ENCODE measurements at regions not wholly inside any gene's neighbourhood (a gene's known extent, or its start where the extent isn't known, plus 50 kb on each side); places are given as distances from the start of the nearest gene placed in this dataset.
"Not testable (repeated sequence)": the region's sequence is repeated elsewhere in the genome, so short reads cannot be mapped to it uniquely, and the experiment has no call there.

DNA sequence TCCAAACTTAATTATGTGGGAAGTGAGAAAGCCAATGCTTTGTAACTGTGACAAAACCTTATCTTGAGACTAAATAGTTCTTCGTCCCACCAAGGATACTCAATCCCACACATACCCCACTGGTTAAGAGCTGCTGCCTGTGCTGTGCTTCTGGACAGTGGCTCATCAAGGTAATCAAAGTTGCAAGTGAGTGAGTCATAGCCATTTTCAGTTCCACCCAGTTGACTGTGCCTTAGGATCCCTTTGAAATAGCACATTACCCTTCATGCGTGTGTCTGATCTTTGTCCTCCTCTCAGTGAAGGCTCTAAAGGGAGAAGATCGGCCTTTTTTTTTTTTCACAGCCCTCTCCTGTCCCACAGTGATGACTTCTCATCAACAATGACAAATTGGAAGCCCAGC lies 706.0 kb upstream of the AUTS2 start:
- DNase-seq = no peak

DNA sequence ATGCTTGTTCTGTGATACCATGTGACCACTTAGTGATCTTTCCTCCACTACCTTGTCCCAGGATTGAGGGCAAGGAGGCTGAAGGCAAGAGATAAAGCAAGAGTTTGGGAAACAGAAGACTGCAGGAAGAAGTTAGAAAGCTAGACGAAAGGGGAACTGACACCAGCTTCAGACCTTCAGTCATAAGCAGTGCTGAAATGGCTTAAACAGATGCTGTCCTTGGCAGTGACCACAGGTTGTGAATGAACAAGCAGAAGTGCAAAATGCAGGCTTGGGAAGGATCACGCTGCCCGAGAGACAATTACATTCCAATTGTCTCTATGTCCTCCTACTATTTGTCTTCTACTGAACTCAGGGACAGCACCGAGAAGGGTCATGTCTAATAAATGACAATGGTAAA lies 704.9 kb upstream of the AUTS2 start:
- DNase-seq = no peak

DNA sequence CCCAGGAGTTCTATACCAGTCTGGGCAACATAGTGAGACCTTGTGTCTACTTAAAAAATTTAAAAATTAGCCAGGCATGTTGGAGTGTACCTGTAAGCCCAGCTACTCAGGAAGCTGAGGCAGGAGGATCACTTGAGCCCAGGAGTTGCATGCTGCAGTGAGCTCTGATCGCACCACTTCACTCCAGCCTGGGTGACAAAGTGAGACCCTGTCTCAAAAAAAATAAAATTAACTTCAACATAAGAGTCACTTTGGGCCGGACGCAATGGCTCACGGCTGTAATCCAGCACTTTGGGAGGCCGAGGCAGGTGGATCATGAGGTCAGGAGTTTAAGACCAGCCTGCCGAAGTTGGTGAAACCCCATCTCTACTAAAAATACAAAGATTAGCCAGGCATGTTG lies 699.1 kb upstream of the AUTS2 start:
- not testable (repeated sequence) for DNase-seq

DNA sequence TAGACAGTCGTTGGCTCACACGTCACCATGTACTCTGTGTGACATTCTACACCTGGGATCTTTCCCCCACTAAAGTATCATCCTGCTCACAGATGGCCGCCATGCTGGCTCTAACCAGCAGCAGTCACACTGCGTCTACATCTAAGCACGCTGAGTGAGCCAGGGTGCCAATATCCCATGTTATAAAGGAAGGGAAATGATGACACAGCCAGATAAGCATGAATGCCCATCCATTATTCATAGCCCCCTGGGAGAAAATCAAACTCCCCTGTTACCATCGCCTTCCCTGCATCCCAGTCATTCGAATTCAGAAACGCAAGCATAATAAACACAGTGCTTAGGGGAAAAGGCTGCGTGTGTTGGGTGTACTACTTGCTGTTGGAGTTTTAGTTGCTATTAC lies 698.2 kb upstream of the AUTS2 start:
- no peak for DNase-seq

DNA sequence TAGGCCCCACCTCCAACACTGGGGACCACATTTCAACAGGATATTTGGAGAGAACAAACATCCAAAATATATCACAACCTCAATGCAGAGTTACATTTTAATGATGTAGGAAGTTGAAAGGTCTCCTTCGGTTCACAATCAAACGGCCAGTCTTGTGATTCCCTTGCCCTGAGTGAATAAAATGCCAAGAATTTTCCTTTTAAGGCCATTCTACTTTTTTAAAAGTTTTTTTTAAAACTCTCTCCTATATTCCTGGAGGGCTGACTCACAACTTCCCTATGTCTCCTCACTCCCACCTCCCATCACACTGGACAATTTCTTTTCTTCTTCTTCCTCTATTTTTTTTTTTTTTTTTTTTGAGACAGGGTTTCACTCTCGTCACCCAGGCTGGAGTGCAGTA lies 693.6 kb upstream of the AUTS2 start:
- DNase-seq = no peak

DNA sequence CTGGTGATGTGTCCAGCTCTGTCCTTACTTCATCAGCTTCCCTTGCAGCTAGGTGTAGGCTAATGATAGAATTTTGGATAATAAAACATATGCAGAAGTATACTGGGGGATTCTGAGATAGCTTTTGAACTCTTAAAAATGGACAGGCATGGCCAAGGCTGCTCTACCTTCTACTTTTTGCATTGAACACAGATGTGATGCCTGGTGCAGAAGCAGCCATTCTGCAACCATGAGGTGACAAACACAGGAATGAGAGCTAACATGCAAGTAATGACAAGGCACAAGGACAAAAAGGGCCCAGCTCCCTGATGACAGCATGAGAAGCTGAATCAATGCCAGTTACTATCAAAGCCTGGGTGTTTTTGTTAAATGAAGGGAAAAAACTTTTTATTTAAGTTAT lies 686.5 kb upstream of the AUTS2 start:
- DNase-seq = no peak

DNA sequence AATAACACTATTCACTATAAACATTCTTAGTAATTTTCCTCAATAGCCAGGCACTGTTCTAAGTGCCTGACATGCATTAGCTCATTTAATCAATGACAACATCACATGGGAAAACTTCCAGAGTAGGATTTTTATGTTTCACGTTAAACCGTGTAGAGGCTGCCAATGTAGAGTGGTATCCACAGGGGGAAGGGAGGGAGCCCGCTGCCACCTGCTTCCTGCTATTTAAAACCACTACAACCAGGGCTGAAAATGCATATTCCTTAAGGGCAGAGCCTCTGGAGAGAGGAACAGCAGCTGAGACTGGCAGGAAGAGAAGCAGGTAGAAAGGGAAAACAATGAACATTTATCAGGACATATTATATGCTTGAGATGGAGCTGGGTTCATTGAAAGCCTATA lies 684.3 kb upstream of the AUTS2 start:
- peak; percentile 18 for DNase-seq

DNA sequence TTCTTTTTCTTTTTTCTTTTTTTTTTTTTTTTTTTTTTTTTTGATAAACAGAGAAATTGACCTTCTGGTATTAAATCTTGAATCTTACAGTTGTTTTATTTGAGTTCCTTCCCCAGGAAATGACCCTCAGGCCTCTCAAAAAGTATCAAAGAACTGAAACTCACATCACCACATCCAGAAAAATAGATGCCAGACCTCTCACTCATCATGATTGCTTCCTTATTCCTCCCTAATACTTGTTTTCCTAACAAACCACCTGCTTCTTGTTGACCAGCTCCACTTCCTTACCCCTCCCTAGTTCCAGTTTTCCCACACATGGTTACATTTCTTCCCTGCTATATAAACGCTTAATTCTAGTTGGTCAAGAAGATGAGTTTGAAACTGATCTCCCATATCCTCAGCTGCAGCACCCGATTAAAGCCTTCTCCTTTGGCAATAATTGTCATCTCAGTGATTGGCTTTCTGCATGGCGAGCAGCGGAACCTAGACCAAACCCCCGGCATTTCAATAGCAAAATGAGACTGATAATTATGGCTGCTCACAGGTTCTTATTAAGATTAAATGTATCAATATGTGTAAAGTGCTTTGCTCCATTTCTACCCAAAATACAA lies 681.1 kb upstream of the AUTS2 start:
- no peak for DNase-seq

DNA sequence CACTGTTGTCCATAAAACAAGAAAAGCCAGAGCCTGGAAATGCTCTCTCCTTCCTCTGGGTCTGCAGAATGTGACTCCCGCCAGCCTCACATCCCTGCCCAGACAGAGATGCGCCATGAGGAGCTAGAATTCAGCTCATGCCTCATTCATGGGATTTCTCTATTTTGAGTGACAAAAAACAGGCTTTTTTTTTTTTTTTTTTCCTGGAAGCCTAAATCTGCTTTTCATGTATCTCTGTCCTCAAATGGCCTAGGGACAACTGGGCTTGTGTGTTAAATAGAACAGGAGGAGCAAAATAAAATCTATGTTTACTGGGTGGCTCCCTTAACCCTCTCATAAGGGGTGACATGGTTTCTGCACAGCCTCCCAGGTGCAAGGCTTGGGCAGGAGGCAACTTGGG lies 679.7 kb upstream of the AUTS2 start:
- DNase-seq = no peak

DNA sequence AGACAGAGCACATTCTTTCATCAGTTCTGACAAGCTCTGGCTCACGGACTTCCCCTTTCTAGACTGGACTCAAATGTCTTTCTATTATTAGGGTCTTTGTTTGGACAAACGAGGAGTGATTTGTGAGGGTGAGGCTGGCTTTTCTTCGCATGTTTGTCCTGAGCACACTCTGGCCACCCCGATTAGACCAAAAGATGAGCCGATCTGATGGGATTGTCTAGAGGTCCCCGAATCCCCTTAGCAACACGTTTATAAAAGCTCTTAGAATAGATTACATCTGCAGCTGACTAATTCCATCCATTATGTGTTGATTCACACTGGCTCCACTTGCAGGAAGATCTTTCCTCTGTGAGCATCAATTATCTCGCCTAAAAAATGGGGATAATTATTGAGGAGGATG lies 675.4 kb upstream of the AUTS2 start:
- DNase-seq = peak; percentile 91

DNA sequence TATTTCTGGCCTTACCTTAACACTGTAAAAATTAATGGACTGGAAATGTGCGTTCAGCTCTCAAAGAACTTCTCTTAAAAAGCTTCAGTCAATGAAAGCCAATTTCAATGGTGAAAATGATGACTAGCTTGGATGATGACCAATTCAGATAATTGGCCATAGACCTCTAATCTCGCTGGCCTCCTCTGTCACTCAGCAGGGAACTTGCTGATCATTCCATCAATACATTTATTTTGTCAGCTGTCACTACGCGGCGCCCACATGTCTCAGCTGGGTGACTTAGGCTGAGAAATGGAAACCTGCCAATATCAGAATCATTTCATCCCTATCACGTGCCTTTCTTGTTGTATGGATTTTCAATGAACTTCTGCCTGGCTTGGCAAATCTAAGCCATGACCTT lies 673.0 kb upstream of the AUTS2 start:
- peak; percentile 96 for DNase-seq

DNA sequence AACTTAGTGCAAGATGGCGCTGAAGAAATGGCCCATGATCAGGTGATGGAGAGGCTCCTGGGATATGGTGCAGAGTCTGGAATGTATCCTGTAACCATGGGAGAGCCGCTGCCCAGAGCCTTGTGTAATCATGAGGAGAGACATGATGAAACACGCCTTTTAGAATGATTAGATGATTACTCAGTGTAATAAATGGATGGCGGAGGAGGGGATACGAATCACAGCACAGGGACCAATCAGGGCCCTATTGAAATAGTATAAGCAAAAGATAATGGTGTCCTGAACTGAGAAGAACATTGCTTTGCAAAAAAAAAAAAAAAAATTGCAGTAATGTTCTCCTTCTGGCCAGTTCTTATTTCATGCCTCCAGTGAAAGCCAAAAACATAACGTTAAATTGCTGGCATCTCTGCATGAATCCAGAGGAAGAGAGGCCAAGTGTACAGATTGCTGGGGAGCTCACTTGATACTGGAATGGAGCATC lies 668.5 kb upstream of the AUTS2 start:
- peak; percentile 66 for DNase-seq

DNA sequence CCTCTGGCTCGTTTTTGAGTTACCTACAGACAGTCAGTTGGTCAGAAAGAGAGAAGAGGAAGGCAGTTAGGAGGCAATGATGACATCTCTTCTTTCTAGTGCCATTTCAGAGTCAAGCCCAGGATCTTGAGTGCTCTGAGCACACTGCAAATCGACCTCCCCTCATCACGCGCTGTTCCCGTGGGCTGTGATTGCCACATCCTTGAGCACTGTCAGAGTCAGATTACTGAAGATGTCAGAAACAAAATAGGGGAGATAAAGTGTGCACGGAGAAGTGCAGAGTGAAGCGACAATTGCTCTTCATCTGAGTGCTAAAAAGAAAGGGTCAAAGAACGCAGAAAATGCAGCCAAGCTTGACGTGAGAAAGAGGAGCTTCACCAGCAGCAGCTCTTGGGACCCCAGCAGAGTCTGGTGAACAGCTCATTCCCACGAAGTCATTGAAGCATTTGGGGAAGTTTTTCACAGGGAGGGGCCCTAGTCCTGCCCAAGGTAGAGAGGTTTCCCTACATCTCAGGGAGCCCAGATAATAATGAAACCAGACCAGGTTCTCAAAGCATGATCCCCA lies 661.7 kb upstream of the AUTS2 start:
- DNase-seq = no peak

DNA sequence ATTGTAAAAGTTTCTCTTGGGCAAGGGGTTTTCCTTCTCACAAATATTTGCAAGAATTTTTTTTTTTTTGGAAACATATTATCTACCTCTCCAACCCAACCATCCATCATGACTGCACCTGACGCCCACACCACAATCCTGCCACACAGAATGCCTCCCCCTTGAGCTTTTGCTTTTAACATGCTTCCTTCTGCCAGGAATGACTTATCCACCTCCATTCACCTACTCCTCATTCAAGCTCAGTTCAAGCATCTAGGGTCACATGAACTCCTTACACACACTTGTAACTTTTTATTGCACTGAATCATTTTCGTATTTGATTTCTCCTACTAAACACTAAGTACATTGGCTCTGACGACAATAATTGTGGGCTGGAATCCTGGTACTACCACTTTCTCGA lies 660.1 kb upstream of the AUTS2 start:
- no peak for DNase-seq

DNA sequence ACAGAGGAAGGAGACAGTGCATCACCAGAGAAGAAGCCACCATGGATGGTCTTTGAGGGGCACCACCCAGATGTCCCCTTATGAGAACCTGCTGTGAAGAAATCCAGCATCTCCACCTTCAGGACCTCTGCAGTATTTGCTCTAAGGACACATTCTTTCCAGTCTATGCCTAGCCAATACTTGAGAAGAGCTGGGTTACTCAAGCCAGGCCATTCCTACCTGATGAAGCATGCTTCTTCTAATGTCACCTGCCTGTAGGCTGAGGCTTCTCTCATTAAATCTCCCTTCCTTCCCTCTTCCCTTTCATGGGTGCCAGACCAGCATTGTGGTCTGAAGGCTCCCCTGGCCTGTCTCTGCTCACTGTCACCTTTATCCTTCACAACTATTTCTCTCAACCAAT lies 654.5 kb upstream of the AUTS2 start:
- no peak for DNase-seq

DNA sequence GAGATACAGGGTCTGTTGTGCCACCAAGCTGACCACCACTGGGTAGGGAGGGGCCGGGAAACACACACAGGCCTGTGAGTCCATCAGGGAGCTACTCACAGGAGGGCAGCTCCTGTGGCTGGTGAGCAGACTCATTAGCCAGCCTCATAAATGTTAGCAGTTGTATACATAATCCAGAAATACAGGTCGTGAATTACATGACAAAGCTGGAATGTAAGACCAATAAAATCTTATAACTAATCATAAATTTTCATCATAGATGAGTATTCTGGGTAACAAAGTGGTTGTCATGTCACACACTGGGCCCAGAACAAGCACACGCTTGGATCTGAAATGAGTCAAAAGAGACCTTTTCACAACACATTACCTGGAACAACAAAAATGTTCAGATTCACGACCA lies 642.6 kb upstream of the AUTS2 start:
- DNase-seq = no peak

DNA sequence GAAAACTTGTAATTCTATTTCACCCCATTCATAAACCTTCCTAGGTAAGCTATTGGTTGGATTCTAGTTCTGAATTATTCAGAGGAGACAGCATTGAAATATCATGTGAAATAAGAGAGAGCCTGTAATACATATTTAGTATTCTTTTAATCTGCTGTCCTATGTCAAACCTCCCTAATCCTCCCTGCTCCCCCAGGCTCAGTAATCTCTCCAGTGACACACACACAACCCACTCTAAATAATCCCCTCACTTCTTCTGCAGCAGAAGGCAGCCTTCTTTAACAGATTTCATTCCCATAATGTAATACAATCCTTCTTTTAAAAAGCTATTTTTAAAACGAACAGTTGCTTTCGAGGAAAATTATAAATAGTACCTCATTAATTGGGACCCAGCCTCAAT lies 639.7 kb upstream of the AUTS2 start:
- DNase-seq = no peak

DNA sequence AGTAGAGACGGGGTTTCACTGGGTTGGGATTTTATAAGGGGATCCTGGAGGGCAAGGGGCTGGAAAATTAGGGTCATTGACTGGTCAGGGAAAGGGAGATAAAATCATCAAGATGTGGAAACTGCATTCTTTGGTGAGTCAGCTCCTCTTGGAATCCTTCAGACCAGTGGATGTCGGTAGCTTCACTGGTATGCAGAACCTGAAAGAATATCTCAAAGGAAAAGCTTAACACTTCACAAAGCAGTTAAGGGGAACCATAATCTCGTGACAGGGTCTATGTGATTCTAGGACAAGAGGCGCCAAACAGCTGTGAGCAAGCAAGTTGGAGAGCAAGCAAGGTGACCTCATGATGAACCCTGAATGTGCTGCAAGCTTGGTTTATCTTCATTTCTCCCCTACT lies 634.7 kb upstream of the AUTS2 start:
- no peak for DNase-seq

DNA sequence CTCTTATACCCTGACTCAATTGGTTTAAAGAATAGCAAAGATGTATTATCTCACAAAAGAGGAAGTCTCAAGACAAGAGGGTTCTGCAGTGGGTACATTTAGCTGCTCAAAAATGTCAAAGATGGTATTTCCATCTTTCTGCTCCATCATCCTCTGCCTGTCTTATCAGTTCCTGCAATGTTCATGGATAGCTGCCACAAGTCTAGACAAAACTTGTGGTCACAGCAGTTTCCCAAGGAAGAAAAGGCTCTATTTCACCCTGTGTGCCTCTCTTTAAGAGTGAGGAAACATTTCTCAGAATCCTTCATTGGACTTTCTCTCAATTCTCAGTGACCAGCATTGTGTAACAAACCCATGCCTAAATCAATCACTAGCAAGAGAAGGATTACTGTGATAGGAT lies 634.2 kb upstream of the AUTS2 start:
- no peak for DNase-seq

DNA sequence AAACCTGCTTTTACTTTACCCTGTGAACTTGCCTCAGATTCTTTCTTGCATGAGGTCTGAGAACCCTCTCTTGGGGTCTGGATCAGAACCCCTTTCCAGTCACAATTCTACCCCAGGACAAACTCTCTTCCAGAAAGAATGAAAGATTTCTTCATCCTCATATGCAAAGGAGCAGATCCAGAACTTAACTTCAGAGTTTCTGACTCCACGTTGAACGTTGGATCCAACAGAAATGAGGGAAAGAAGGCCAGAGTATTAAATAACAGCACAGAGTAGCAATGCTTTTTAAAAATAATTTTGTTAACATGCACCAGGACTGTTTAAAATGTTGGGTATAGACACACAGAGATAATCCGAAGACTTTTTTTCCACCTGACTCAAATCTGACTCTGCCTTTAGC lies 632.9 kb upstream of the AUTS2 start:
- DNase-seq = no peak

DNA sequence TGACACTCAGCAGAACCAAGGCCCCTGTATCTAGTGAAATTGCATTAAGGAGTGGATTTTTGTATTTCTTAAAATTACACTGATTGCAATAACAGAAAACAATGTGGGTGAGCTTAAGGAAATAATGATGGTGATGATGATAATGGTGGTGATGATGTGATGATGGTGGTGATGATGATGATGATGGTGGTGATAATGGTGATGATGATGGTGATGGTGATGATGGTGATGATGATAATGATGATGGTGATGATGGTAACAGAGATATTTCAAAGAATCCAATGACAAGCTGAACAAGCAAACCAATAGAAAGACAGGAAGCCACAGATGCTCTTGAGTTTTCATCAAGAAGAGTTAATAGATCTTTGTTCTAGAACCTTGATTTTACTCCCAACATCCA lies 630.7 kb upstream of the AUTS2 start:
- no peak for DNase-seq

DNA sequence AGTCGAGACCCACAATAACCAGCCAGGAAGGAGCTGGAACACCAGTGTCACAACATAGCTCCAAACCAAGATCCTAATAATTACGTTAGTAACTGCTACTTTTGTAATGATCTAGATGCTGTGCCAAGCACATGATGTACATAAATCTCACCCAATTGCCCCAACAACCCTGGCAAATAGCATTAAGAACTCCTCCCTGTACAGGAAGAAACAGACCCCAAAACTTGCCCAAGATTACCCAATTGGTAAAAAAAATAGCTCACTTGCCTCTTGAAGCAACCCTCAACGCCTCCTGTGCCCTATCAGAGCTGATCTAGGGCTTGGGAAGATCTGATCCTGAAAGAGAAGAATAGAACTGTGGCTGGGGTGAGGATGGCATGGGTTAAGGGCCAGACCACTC lies 628.7 kb upstream of the AUTS2 start:
- DNase-seq = no peak

DNA sequence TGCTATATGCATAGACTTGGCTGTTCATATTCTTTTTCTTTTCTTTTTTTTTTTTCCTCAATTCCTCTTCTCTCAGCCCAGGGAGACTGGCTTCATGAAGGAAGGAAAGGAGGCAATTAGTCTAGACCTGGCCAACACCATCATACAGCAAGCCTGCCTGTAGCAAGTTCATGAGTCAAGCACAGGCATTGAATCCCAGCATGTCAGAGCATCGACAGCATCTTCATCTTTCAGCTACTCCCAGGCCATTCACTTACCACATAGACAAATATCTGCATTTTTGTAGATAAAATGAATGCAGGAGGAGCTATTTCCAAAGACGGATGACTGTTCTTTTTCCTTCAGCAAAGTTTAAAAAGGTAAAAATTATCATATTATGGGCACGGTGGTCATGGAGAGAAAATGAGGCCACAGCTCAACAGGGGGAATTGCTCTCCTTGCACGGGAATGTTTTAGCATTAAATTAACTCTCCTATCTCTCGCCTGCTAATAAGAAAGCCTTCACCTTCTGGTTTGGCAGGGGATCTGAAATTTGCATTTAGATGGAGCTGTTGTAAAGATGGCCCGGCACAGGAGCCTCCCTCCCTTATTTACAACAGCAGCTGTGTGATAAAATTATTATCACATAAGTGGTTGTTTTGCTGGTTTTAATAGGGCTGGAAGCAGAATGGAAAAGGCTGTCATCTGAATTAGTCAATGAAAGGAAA lies 626.5 kb upstream of the AUTS2 start:
- no peak for DNase-seq

DNA sequence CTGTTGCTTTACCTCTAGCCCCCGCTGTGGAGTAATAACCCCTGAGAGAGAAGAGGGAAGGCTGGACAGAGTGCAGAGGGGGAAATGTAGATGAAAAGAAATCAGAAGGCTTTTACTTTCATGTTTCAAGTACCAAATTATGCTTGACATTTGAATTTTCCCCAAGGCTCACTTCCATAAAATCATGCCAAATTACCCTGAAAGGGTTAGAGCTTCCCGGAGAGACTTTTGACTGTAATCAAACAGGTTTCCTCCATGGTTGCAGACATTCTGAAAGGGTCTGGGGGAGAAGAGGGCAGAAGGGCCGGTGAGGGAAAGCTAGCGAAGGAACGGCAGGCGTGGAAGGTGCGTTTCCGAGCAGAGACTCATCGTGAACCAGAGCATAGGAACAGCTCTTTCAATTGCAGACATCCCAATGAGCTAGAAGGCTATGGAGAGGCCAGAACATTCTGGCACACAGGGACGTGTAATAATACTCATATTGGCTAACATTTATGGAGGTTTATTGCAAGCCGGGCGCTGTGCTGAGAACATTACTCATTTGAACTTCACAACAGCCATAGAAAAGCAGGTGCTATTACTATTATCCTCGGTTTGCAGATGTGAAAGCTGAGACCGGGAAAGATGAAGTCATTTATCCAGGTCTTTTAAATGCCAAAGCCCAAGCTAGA lies 620.8 kb upstream of the AUTS2 start:
- no peak for DNase-seq
